HepG2 (cell line): ENCODE measurements at regions not wholly inside any gene's neighbourhood (a gene's known extent, or its start where the extent isn't known, plus 50 kb on each side); places are given as distances from the start of the nearest gene placed in this dataset.
A peak's percentile ranks its signal among the peaks of the same experiment; 100 is the strongest.

Source experiments
- CHD4 ChIP-seq: fragments of 200-600 bp; sonication (generic); IDR thresholded peaks from 2 replicates; pipeline ENCODE4 v1.7.0; 2017; ENCODE audit warnings: mild to moderate bottlenecking, low read length, borderline replicate concordance
- ELF4 ChIP-seq: sonication (generic); formaldehyde crosslinking; IDR thresholded peaks from 2 replicates; pipeline ENCODE4 v1.5.0; 2020; ENCODE audit warnings: missing genetic modification reagents, mild to moderate bottlenecking, moderate library complexity, borderline replicate concordance
- HBP1 ChIP-seq: IDR thresholded peaks from 2 replicates; pipeline ENCODE4 v1.6.1; 2016; ENCODE audit warnings: low read depth, control low read depth
- HMGXB3 ChIP-seq: sonication (generic); formaldehyde crosslinking; IDR thresholded peaks from 2 replicates; pipeline ENCODE4 v1.4.0; 2020; ENCODE audit warnings: missing genetic modification reagents, borderline replicate concordance
- IKZF5 ChIP-seq: IDR thresholded peaks from 2 replicates; pipeline ENCODE4 v1.6.1; 2018; ENCODE audit warnings: missing genetic modification reagents, mild to moderate bottlenecking, missing compliant biosample characterization
- KIAA2018 ChIP-seq: sonication (generic); formaldehyde crosslinking; IDR thresholded peaks from 2 replicates; pipeline ENCODE4 v1.5.0; 2020; ENCODE audit warnings: mild to moderate bottlenecking, missing genetic modification reagents, borderline replicate concordance
- MED13 ChIP-seq: sonication (generic); formaldehyde crosslinking; IDR thresholded peaks from 2 replicates; pipeline ENCODE4 v1.5.0; 2020; ENCODE audit warnings: missing genetic modification reagents
- MTF1 ChIP-seq: sonication (generic); formaldehyde crosslinking; IDR thresholded peaks from 2 replicates; pipeline ENCODE4 v1.5.0; 2020; ENCODE audit warnings: missing genetic modification reagents
- PCBP1 ChIP-seq: fragments of 200-400 bp; formaldehyde crosslinking; IDR thresholded peaks from 2 replicates; pipeline ENCODE4 v1.6.1; 2017; ENCODE audit warnings: mild to moderate bottlenecking, low read depth, low read length, borderline replicate concordance
- RCOR2 ChIP-seq: IDR thresholded peaks from 2 replicates; pipeline ENCODE4 v1.6.1; 2016; ENCODE audit warnings: missing biosample characterization, missing genetic modification reagents
- ZFY ChIP-seq: sonication (generic); formaldehyde crosslinking; IDR thresholded peaks from 2 replicates; pipeline ENCODE4 v1.4.0; 2020; ENCODE audit warnings: missing genetic modification reagents
- ZNF101 ChIP-seq: sonication (generic); formaldehyde crosslinking; IDR thresholded peaks from 2 replicates; pipeline ENCODE4 v1.4.0; 2020; ENCODE audit warnings: mild to moderate bottlenecking, low read depth, missing genetic modification reagents, borderline replicate concordance
- ZNF235 ChIP-seq: sonication (generic); formaldehyde crosslinking; IDR thresholded peaks from 2 replicates; pipeline ENCODE4 v1.8.1; 2023; ENCODE audit warnings: mild to moderate bottlenecking, missing genetic modification reagents, borderline replicate concordance
- ZNF335 ChIP-seq: sonication (generic); formaldehyde crosslinking; IDR thresholded peaks from 2 replicates; pipeline ENCODE4 v1.4.0; 2020; ENCODE audit warnings: missing genetic modification reagents

- TF ChIP-seq HMGXB3: no peak
- no peak for TF ChIP-seq ELF4
- TF ChIP-seq RCOR2 (CRISPR knock-in tag): no peak
- no peak for TF ChIP-seq PCBP1
- TF ChIP-seq ZNF335 (CRISPR knock-in tag): no peak
- TF ChIP-seq MTF1 (CRISPR knock-in tag): no peak
- TF ChIP-seq ZFY: 0 out of 2 replicates have a peak, but pooled peaks have one; percentile 14
- TF ChIP-seq ZNF101 (CRISPR knock-in tag): no peak
- no peak for TF ChIP-seq ZNF235 (CRISPR knock-in tag)
- TF ChIP-seq CHD4: no peak
- TF ChIP-seq MED13 (CRISPR knock-in tag): no peak
- TF ChIP-seq KIAA2018: no peak
- TF ChIP-seq HBP1 (CRISPR knock-in tag): no peak
- no peak for TF ChIP-seq IKZF5 (CRISPR knock-in tag)
Observed at GRCh38 chr15:69595009-69595791, 142.6 kb downstream of the RPLP1 start (continued).
